Retinal pigment epithelial cell (primary cell): ENCODE measurements at regions not wholly inside any gene's neighbourhood (a gene's known extent, or its start where the extent isn't known, plus 50 kb on each side); places are given as distances from the start of the nearest gene placed in this dataset.
"Not testable (repeated sequence)": the region's sequence is repeated elsewhere in the genome, so short reads cannot be mapped to it uniquely, and the experiment has no call there.

Experiments
- DNase-seq: peaks from one replicate; pipeline ENCODE4 v3.0.0-alpha.2; 2010; ENCODE audit warnings: low read depth
- H3K4me3 ChIP-seq: 2 replicates; pipeline ENCODE4 v1.5.1; 2011; ENCODE audit warnings: mild to moderate bottlenecking, low read length, control low read depth, moderate library complexity
- TF ChIP-seq, protein P1 (sequence below): conservative IDR thresholded peaks from 2 replicates; pipeline ENCODE4 v1.5.1; 2011; ENCODE audit warnings: low read depth, low read length, control low read depth, inconsistent platforms

DNA sequence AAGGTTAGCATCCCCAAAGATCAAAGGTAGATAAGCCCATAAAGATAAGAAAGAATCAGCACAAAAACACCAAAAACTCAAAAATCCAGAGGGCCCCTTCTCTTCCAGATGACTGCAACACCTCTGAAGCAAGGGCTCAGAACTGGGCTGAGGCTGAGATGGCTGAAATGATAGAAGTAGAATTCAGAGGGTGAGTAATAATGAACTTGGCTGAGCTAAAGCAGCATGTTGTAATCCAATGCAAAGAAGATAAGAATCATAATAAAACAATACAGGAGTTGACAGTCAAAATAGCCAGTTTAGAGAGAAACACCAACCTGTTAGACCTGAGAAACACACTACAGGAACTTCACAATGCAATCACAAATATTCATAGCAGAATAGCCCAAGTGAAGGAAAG is 406.9 kb upstream of the CXADR start:
- H3K4me3 ChIP-seq: no peak overlapping the region
- TF ChIP-seq, protein P1, sequence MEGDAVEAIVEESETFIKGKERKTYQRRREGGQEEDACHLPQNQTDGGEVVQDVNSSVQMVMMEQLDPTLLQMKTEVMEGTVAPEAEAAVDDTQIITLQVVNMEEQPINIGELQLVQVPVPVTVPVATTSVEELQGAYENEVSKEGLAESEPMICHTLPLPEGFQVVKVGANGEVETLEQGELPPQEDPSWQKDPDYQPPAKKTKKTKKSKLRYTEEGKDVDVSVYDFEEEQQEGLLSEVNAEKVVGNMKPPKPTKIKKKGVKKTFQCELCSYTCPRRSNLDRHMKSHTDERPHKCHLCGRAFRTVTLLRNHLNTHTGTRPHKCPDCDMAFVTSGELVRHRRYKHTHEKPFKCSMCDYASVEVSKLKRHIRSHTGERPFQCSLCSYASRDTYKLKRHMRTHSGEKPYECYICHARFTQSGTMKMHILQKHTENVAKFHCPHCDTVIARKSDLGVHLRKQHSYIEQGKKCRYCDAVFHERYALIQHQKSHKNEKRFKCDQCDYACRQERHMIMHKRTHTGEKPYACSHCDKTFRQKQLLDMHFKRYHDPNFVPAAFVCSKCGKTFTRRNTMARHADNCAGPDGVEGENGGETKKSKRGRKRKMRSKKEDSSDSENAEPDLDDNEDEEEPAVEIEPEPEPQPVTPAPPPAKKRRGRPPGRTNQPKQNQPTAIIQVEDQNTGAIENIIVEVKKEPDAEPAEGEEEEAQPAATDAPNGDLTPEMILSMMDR: no peak
- DNase-seq: no peak

DNA sequence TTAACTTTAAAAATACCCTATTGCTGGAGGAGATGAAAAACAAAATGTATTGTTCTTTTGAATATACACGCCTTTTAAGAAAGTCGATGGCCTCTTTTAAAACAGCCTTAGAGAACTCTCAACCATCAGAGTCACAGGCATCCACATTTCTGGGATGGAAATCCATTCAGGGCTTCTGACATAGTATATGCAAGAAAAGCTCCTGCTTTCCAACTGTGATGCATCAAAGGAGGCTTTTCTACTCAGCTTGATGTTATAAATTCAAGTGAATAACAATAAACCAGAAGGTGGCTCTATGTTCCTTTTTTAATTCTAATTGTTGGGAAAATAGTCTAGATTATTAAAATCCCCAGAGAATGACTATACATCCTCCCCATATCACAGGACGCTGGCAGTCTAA is 398.8 kb upstream of the CXADR start:
- TF ChIP-seq, protein P1: no peak
- H3K4me3 ChIP-seq: no peak overlapping the region
- no peak for DNase-seq

DNA sequence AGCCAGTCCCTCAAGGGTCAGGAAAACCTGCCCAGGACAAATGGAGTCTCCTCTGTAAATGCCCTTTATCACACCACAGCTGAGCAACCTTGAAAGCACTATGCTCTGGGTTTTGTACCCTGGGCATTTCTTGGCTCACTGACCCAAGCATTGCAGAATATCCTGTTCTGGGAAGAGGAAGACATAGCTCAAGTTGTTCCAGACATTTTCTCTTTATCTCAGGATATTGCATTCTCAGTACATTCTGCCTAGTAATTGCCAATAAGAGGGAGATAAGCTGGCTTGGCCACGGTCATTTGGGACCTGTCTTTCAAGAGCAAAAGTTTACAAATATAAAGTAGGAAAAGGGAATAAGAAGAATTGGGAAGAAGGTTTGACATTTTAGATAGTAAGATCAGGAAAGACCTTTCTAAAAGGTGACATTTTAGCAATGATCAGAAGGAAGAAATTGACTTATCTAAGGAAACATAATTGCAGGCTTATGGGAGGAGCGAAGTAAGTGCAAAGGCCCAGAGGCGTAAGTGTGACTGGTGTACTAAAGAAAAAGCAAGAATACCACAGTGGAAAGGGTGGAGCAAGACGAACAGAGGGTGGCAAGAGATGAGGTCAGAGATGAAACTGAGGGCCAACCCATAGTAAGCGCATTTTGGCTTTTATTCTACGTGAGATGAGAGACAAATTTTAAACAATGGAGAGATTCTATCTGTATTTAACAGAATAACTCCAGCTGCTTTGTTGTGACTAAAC is 394.0 kb upstream of the CXADR start:
- TF ChIP-seq, protein P1: no peak
- H3K4me3 ChIP-seq: no peak overlapping the region
- DNase-seq: no peak

DNA sequence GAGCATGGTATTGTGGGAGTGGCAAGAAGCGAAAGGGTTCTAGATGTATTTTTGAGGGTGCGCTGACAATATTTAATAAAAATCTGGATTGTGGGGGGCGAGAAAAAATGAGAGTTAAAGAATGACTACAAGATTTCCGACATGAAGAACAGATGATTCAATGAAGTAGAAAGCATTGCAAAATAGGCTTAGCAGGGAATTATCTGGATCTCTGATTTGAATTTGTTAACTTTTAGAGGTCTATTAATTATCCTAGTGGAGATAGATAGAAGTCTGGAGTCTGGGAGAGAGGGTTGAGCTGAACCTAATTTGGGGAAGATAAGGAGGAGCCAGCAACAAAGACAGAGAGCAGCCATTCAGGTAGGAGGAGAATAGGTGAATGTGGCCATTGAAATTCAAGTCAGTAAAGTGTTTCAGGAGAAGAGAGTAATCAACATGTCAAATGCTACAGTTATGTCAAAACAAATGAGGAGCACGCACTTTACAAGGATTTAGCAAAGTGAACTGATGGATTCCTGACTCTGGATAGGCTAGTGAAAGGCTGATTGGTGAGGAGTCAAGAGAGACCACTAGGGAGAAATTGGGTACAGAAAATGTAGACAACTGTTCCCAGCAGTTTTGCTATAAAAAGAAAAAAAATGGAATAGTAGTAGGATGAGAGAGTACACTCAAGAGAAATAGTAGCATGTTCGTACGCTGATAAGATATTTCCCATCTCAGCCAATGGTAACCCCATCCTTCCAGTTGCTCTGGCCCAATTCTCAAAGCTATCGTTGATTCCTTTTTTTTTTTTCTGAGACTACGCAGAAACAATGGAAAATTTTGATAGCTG is 393.2 kb upstream of the CXADR start:
- TF ChIP-seq, protein P1: no peak
- no peak overlapping the region for H3K4me3 ChIP-seq
- DNase-seq: no peak

DNA sequence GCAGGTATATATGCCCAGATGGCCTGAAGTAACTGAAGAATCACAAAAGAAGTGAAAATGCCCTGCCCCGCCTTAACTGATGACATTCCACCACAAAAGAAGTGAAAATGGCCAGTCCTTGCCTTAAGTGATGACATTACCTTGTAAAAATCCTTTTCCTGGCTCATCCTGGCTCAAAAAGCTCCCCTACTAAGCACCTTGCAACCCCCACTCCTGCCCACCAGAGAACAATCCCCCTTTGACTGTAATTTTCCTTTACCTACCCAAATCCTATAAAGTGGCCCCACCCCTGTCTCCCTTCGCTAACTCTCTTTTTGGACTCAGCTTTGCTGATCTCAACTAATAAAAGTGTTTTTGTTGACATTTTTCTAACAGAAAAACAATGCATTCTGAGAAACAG is 385.4 kb upstream of the CXADR start:
- H3K4me3 ChIP-seq, DNase-seq: not testable (repeated sequence)

DNA sequence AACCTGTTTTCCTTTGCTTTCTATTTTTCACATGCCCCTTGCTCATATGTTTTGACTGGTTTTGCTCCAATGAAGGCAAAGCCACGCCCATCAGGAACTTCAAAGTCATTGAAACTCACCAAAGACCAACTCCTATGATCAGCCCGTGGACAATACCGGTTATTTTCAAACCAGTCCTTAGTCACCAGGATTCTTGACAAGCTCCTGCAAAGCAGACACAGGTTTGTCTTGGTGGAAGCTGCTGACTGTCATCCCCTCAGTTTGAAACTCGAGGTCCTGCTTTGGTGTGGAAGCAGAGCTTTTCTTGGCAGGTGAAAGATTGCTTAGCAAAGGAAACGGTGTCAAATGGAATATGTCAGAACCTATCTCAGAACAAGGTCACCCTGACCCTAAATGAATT is 384.7 kb upstream of the CXADR start:
- H3K4me3 ChIP-seq: no peak overlapping the region
- TF ChIP-seq, protein P1: no peak
- DNase-seq: no peak

DNA sequence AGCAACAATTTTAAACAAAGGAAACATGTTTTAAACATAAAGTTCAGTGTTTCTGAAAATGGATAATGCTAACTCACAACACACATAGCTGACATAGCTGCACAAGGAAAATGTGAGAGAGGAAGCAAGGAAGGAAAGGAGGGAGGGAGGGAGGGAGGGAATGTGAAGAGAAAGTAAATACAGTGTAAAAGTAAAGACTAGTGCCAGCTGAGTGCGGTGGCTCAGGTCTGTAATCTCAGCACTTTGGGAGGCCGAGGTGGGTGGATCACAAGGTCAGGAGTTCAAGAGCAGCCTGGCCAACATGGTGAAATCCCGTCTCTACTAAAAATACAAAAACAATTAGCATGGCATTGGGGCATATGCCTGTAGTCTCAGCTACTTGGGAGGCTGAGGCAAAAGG is 373.7 kb upstream of the CXADR start:
- H3K4me3 ChIP-seq: not testable (repeated sequence)

DNA sequence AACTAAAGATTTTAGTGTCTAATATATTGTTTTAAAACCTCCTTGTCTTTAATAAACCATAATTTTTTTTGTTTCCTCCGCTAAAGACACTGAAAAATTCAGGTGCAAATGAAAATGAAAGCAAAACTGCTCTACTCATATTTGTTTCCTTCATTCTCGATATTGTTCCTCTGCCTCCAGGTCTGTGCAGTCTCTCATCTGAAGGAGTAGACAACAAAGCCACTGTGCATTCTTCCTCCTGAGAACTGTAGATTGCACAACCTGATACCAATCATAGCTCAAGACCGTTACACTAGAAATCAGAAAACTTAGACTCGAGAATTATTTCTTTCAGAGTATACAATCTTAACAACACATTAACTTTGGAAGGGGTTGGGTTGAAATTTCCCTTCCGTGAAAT is 373.1 kb upstream of the CXADR start:
- no peak for DNase-seq
- TF ChIP-seq, protein P1: no peak
- H3K4me3 ChIP-seq: no peak overlapping the region

More for the DNA sequence above, 373.7 kb upstream of the CXADR start:
- not testable (repeated sequence) for DNase-seq
